Mesothelial cell of epicardium (in vitro differentiated cells): ENCODE measurements at regions not wholly inside any gene's neighbourhood (a gene's known extent, or its start where the extent isn't known, plus 50 kb on each side); places are given as distances from the start of the nearest gene placed in this dataset.

Source experiments
- DNase-seq, 2 experiments: peaks; one replicate each; pipeline ENCODE4 v3.0.0; 2021; ENCODE audit warnings: low spot score in 2 of 2; ENCODE audit not compliant: unreplicated experiment in 2 of 2
- H3K27ac Mint-ChIP-seq: 2 replicates; pipeline ENCODE4 v1.8.0; 2021; ENCODE audit warnings: mixed read lengths
- H3K27me3 Mint-ChIP-seq: 2 replicates; pipeline ENCODE4 v1.8.0; 2021; ENCODE audit warnings: low read depth, mixed read lengths
- H3K36me3 Mint-ChIP-seq: 2 replicates; pipeline ENCODE4 v1.8.0; 2021; ENCODE audit warnings: mixed read lengths
- H3K4me1 Mint-ChIP-seq: 2 replicates; pipeline ENCODE4 v1.8.0; 2021; ENCODE audit warnings: mixed read lengths
- H3K4me3 Mint-ChIP-seq: 2 replicates; pipeline ENCODE4 v1.8.0; 2021; ENCODE audit warnings: mild to moderate bottlenecking, moderate library complexity, mixed read lengths
- H3K9me3 Mint-ChIP-seq: 2 replicates; pipeline ENCODE4 v1.8.0; 2021; ENCODE audit warnings: mixed read lengths
- CTCF ChIP-seq: fragments of 200-600 bp; sonication (generic); IDR thresholded peaks from one replicate; pipeline ENCODE4 v1.5.0; 2021; ENCODE audit warnings: antibody characterized with exemption; ENCODE audit not compliant: unreplicated experiment

GRCh38 chr1:90834354-90834885, 117.3 kb upstream of the BARHL2 start:
- H3K27me3 Mint-ChIP-seq, result peaks cover 97% of the 10 kb centered on the region
- H3K27ac Mint-ChIP-seq, result no peak overlapping the region
- no peaks in the 10 kb centered on the region for H3K9me3 Mint-ChIP-seq
- DNase-seq, result no peak
- peaks cover 16% of the 10 kb centered on the region for H3K4me1 Mint-ChIP-seq
- no peaks in the 10 kb centered on the region for H3K36me3 Mint-ChIP-seq
- TF ChIP-seq CTCF, result no peak
- no peak overlapping the region for H3K4me3 Mint-ChIP-seq

GRCh38 chr1:90833466-90834110, 116.5 kb upstream of the BARHL2 start:
- Mint-ChIP-seq H3K27ac (no peak overlapping the region), H3K4me3 (no peak overlapping the region), H3K4me1 (peaks cover 16% of the 10 kb centered on the region), H3K36me3 (no peaks in the 10 kb centered on the region), H3K9me3 (no peaks in the 10 kb centered on the region), H3K27me3 (peaks cover 97% of the 10 kb centered on the region)
- DNase-seq, result no peak
- TF ChIP-seq CTCF, result no peak

GRCh38 chr1:90831910-90832309, 114.8 kb upstream of the BARHL2 start:
- peaks cover 97% of the 10 kb centered on the region for H3K27me3 Mint-ChIP-seq
- TF ChIP-seq CTCF, result no peak
- H3K36me3 Mint-ChIP-seq, result no peaks in the 10 kb centered on the region
- peaks cover 16% of the 10 kb centered on the region for H3K4me1 Mint-ChIP-seq
- no peak overlapping the region for H3K4me3 Mint-ChIP-seq
- no peak for DNase-seq
- no peak overlapping the region for H3K27ac Mint-ChIP-seq
- no peaks in the 10 kb centered on the region for H3K9me3 Mint-ChIP-seq

GRCh38 chr1:90826834-90827233, 109.7 kb upstream of the BARHL2 start:
- no peak for DNase-seq
- no peaks in the 10 kb centered on the region for H3K36me3 Mint-ChIP-seq

GRCh38 chr1:90826024-90826423, 108.9 kb upstream of the BARHL2 start:
- H3K4me1 Mint-ChIP-seq, result no peaks in the 10 kb centered on the region
- no peak for DNase-seq

More at GRCh38 chr1:90826834-90827233, 109.7 kb upstream of the BARHL2 start:
- no peaks in the 10 kb centered on the region for H3K9me3 Mint-ChIP-seq
- H3K4me1 Mint-ChIP-seq, result no peaks in the 10 kb centered on the region
- H3K27ac Mint-ChIP-seq, result no peak overlapping the region
- no peak overlapping the region for H3K4me3 Mint-ChIP-seq
- TF ChIP-seq CTCF, result no peak
- H3K27me3 Mint-ChIP-seq, result peaks cover 85% of the 10 kb centered on the region

More at GRCh38 chr1:90826024-90826423, 108.9 kb upstream of the BARHL2 start:
- Mint-ChIP-seq H3K9me3 (no peaks in the 10 kb centered on the region), H3K27ac (no peak overlapping the region), H3K27me3 (peaks cover 79% of the 10 kb centered on the region), H3K36me3 (no peaks in the 10 kb centered on the region), H3K4me3 (no peak overlapping the region)
- TF ChIP-seq CTCF, result no peak
